HL-60 (cell line): ENCODE measurements at regions not wholly inside any gene's neighbourhood (a gene's known extent, or its start where the extent isn't known, plus 50 kb on each side); places are given as distances from the start of the nearest gene placed in this dataset.

Source experiments
- GABPA ChIP-seq: IDR thresholded peaks from 2 replicates; pipeline ENCODE4 v1.6.1; 2012; ENCODE audit warnings: low read depth
- POLR2AphosphoS5 ChIP-seq: IDR thresholded peaks from 2 replicates; pipeline ENCODE4 v1.6.1; 2012; ENCODE audit warnings: low read depth
- SPI1 ChIP-seq: IDR thresholded peaks from 2 replicates; pipeline ENCODE4 v1.6.1; 2012; ENCODE audit warnings: low read depth, mild to moderate bottlenecking, borderline replicate concordance
- TF ChIP-seq, protein P1 (sequence below): IDR thresholded peaks from one replicate; pipeline ENCODE4 v1.5.1; 2011; ENCODE audit warnings: low read length, control low read depth, inconsistent platforms; ENCODE audit not compliant: insufficient read depth
- TF ChIP-seq, protein P2 (sequence below): IDR thresholded peaks from 2 replicates; pipeline ENCODE4 v1.6.1; 2012; ENCODE audit warnings: low read depth; ENCODE audit not compliant: insufficient replicate concordance

DNA sequence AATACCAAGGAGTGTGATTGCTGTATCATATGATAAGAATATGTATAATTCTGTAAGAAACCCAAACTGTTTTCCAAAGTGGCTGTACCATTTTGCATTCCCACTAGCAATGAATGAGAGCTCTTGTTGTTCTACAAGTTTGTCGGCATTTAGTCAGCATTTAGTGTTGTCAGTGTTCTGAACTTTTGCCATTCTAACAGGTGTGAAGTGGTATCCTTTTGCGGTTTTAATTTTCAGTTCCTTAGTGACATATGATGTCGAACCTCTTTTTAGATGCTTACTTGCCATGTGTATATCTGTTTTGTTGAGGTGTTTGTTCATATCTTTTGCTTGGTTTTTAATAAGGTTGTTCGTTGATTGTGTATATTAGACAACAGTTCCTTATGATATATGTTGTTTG, 296.3 kb upstream of the IZUMO3 start:
- TF ChIP-seq POLR2AphosphoS5 (no peak), SPI1 (no peak), GABPA (no peak)
- TF ChIP-seq, protein P1, sequence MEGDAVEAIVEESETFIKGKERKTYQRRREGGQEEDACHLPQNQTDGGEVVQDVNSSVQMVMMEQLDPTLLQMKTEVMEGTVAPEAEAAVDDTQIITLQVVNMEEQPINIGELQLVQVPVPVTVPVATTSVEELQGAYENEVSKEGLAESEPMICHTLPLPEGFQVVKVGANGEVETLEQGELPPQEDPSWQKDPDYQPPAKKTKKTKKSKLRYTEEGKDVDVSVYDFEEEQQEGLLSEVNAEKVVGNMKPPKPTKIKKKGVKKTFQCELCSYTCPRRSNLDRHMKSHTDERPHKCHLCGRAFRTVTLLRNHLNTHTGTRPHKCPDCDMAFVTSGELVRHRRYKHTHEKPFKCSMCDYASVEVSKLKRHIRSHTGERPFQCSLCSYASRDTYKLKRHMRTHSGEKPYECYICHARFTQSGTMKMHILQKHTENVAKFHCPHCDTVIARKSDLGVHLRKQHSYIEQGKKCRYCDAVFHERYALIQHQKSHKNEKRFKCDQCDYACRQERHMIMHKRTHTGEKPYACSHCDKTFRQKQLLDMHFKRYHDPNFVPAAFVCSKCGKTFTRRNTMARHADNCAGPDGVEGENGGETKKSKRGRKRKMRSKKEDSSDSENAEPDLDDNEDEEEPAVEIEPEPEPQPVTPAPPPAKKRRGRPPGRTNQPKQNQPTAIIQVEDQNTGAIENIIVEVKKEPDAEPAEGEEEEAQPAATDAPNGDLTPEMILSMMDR = no peak
- TF ChIP-seq, protein P2, sequence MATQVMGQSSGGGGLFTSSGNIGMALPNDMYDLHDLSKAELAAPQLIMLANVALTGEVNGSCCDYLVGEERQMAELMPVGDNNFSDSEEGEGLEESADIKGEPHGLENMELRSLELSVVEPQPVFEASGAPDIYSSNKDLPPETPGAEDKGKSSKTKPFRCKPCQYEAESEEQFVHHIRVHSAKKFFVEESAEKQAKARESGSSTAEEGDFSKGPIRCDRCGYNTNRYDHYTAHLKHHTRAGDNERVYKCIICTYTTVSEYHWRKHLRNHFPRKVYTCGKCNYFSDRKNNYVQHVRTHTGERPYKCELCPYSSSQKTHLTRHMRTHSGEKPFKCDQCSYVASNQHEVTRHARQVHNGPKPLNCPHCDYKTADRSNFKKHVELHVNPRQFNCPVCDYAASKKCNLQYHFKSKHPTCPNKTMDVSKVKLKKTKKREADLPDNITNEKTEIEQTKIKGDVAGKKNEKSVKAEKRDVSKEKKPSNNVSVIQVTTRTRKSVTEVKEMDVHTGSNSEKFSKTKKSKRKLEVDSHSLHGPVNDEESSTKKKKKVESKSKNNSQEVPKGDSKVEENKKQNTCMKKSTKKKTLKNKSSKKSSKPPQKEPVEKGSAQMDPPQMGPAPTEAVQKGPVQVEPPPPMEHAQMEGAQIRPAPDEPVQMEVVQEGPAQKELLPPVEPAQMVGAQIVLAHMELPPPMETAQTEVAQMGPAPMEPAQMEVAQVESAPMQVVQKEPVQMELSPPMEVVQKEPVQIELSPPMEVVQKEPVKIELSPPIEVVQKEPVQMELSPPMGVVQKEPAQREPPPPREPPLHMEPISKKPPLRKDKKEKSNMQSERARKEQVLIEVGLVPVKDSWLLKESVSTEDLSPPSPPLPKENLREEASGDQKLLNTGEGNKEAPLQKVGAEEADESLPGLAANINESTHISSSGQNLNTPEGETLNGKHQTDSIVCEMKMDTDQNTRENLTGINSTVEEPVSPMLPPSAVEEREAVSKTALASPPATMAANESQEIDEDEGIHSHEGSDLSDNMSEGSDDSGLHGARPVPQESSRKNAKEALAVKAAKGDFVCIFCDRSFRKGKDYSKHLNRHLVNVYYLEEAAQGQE = no peak
